ENCODE measurements at regions not wholly inside any gene's neighbourhood (a gene's known extent, or its start where the extent isn't known, plus 50 kb on each side); places are given as distances from the start of the nearest gene placed in this dataset.

DNA sequence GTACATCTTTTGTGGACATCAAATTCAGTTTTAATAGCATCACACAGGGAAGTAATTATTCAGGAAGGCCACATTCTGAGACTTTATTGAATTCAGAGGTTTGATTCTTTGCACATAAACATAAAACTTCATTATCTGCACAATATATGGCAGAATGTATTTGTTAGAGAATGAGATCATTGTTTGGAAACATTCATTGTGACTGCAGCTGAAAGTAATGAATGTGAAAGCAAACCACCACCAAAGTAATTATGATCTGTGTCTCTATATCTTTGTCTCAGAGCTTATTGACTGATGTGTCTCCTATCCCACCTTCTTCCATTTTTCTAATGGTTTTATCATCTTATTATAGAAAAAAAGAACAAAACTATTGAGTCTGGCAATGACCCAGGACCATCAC, 340.9 kb upstream of the PCDH15 start:
- ATAC-seq = no peak
- ChIA-PET POLR2A (no interaction called here), SMC1A (ENCODE audit: uncharacterized antibody, unreplicated experiment) (interaction anchor here (0.6 kb wide), 1 partner anchor 36 kb away, joined by 3 read pairs; no protein-coding TSS in a partner anchor), RAD21 (ENCODE audit: unreplicated experiment) (no interaction called here), CTCF (no interaction called here)
- H3K27ac ChIP-seq (ENCODE audit: control insufficient read depth, insufficient read depth) = no peak overlapping the region
- H3K4me2 ChIP-seq (ENCODE audit: control insufficient read depth, insufficient read depth) = no peak overlapping the region
- in situ Hi-C loops (cut with MboI) (no loop called here), intact Hi-C loops (cut with micrococcal nuclease; ENCODE audit: unreplicated experiment) (no loop called here)
- no TSS peak for BruUV-seq (replicated peaks)
- H2AFZ ChIP-seq (ENCODE audit: control insufficient read depth, low read depth, low read length) = no peak overlapping the region
- no peaks in the 10 kb centered on the region for H3K27me3 ChIP-seq (replicated peaks in 1 of 2; ENCODE audit: control insufficient read depth in 2 of 2, insufficient read depth in 2 of 2, low read length in 1 of 2)
- no peaks in the 10 kb centered on the region for H3K9me3 ChIP-seq (replicated peaks; ENCODE audit: control insufficient read depth, insufficient read depth, low read length)
- H4K20me1 ChIP-seq (ENCODE audit: control insufficient read depth, insufficient read depth) = no peaks in the 10 kb centered on the region
- H3K36me3 ChIP-seq (ENCODE audit: control insufficient read depth in 2 of 2, insufficient read depth in 2 of 2, low read length in 1 of 2) = no peaks in the 10 kb centered on the region
- no peak overlapping the region for H3K4me3 ChIP-seq
- H3K4me1 ChIP-seq (ENCODE audit: control insufficient read depth, insufficient read depth, low read length) = no peaks in the 10 kb centered on the region
- no peak for DNase-seq (ENCODE audit: low read depth, low spot score)
- FAIRE-seq = no peak
- H3K79me2 ChIP-seq (ENCODE audit: control insufficient read depth, insufficient read depth, low read length) = no peaks in the 10 kb centered on the region
- H3K9ac ChIP-seq (ENCODE audit: control insufficient read depth, insufficient read depth, low read length) = no peak overlapping the region
- TF ChIP-seq BACH1 (IDR thresholded peaks at IDR 0.05; ENCODE audit: borderline replicate concordance) (no peak), SUZ12 (IDR thresholded peaks at IDR 0.05; ENCODE audit: unreplicated experiment) (no peak), STAT1 (conservative IDR thresholded peaks at IDR 0.05) (no peak), TARDBP (IDR thresholded peaks at IDR 0.05; ENCODE audit: borderline replicate concordance) (no peak), LARP7 (IDR thresholded peaks at IDR 0.05) (no peak)

- DNase-seq (ENCODE audit: low read depth, low spot score) = no peak
- Histone ChIP-seq H3K79me2 (ENCODE audit: control insufficient read depth, insufficient read depth, low read length) (no peaks in the 10 kb centered on the region), H3K36me3 (ENCODE audit: control insufficient read depth in 2 of 2, insufficient read depth in 2 of 2, low read length in 1 of 2) (no peaks in the 10 kb centered on the region), H2AFZ (ENCODE audit: control insufficient read depth, low read depth, low read length) (no peak overlapping the region), H4K20me1 (ENCODE audit: control insufficient read depth, insufficient read depth) (no peaks in the 10 kb centered on the region), H3K4me1 (ENCODE audit: control insufficient read depth, insufficient read depth, low read length) (no peaks in the 10 kb centered on the region), H3K9me3 (replicated peaks; ENCODE audit: control insufficient read depth, insufficient read depth, low read length) (no peaks in the 10 kb centered on the region), H3K4me2 (ENCODE audit: control insufficient read depth, insufficient read depth) (no peak overlapping the region), H3K27ac (ENCODE audit: control insufficient read depth, insufficient read depth) (no peak overlapping the region), H3K27me3 (replicated peaks in 1 of 2; ENCODE audit: control insufficient read depth in 2 of 2, insufficient read depth in 2 of 2, low read length in 1 of 2) (no peaks in the 10 kb centered on the region), H3K4me3 (no peak overlapping the region), H3K9ac (ENCODE audit: control insufficient read depth, insufficient read depth, low read length) (no peak overlapping the region)
- in situ Hi-C loops (cut with MboI) (no loop called here), intact Hi-C loops (cut with micrococcal nuclease; ENCODE audit: unreplicated experiment) (no loop called here)
- 73% methylated on average over 2 of the region's 2 CpGs for WGBS (ENCODE audit: insufficient coverage, insufficient replicate concordance, low lambda C conversion rate, missing lambda C conversion rate)
- no peak for ATAC-seq
- ChIA-PET SMC1A (ENCODE audit: uncharacterized antibody, unreplicated experiment) (interaction anchor here (1.1 kb wide), 1 partner anchor 17 kb away, joined by 3 read pairs; no protein-coding TSS in a partner anchor), RAD21 (ENCODE audit: unreplicated experiment) (no interaction called here), CTCF (no interaction called here), POLR2A (no interaction called here)
- no peak for FAIRE-seq
- TF ChIP-seq BACH1 (IDR thresholded peaks at IDR 0.05; ENCODE audit: borderline replicate concordance) (no peak), SUPT20H (IDR thresholded peaks at IDR 0.05; ENCODE audit: borderline replicate concordance, control insufficient read depth, low read depth, low read length) (no peak), POLR2A (IDR thresholded peaks at IDR 0.05; ENCODE audit: low read depth, low read length) (no peak), HDAC2 (IDR thresholded peaks at IDR 0.05) (no peak)
- BruUV-seq (replicated peaks) = no TSS peak
Observed at GRCh38 chr10:55137063-55137462, 336.0 kb upstream of the PCDH15 start.
